ENCODE measurements at regions not wholly inside any gene's neighbourhood (a gene's known extent, or its start where the extent isn't known, plus 50 kb on each side); places are given as distances from the start of the nearest gene placed in this dataset.

- Histone ChIP-seq H3K27me3 (no peaks in the 10 kb centered on the region), H4K20me1 (no peaks in the 10 kb centered on the region), H3K4me2 (no peak overlapping the region), H3K9ac (no peak overlapping the region), H3K4me3 (no peak overlapping the region), H3K4me1 (no peaks in the 10 kb centered on the region), H3K27ac (no peak overlapping the region), H3K9me3 (peaks cover 5% of the 10 kb centered on the region; the same call in 1 of the 2 replicates), H3K36me3 (no peaks in the 10 kb centered on the region)
- TF ChIP-seq Cebpa-rat (IDR thresholded peaks at IDR 0.05): no peak
These were observed 663.5 kb upstream of the SALL1 start for GRCh38 chr16:51814617-51815016.

GRCh38 chr16:51813609-51814008 is 662.5 kb upstream of the SALL1 start:
- Histone ChIP-seq H4K20me1 (no peaks in the 10 kb centered on the region), H3K27me3 (no peaks in the 10 kb centered on the region), H3K36me3 (no peaks in the 10 kb centered on the region), H3K27ac (no peak overlapping the region), H3K9ac (no peak overlapping the region), H3K4me2 (no peak overlapping the region), H3K9me3 (peaks cover 5% of the 10 kb centered on the region; the same call in 1 of the 2 replicates), H3K4me3 (no peak overlapping the region), H3K4me1 (no peaks in the 10 kb centered on the region)
- TF ChIP-seq Cebpa-rat (IDR thresholded peaks at IDR 0.05): no peak

GRCh38 chr16:51812945-51813344 is 661.9 kb upstream of the SALL1 start:
- Histone ChIP-seq H3K27ac (no peak overlapping the region), H3K4me1 (no peaks in the 10 kb centered on the region), H3K27me3 (no peaks in the 10 kb centered on the region), H4K20me1 (no peaks in the 10 kb centered on the region), H3K4me3 (no peak overlapping the region), H3K9ac (no peak overlapping the region), H3K9me3 (peaks cover 12% of the 10 kb centered on the region), H3K36me3 (no peaks in the 10 kb centered on the region), H3K4me2 (no peak overlapping the region)
- no peak for TF ChIP-seq Cebpa-rat (IDR thresholded peaks at IDR 0.05)

- peaks cover 7% of the 10 kb centered on the region for H3K9me3 ChIP-seq
- no peak overlapping the region for H3K4me3 ChIP-seq
- H3K4me1 ChIP-seq: no peaks in the 10 kb centered on the region
- TF ChIP-seq Cebpa-rat (IDR thresholded peaks at IDR 0.05): no peak
- H3K27me3 ChIP-seq: no peaks in the 10 kb centered on the region
- no peak overlapping the region for H3K9ac ChIP-seq
- H3K4me2 ChIP-seq: no peak overlapping the region
- no peak overlapping the region for H3K27ac ChIP-seq
- H4K20me1 ChIP-seq: no peaks in the 10 kb centered on the region
- H3K36me3 ChIP-seq: no peaks in the 10 kb centered on the region
These were observed 656.5 kb upstream of the SALL1 start for GRCh38 chr16:51807551-51807950.

- Histone ChIP-seq H3K4me2 (no peak overlapping the region), H3K9ac (no peak overlapping the region), H3K27me3 (no peaks in the 10 kb centered on the region), H3K4me3 (no peak overlapping the region), H3K27ac (no peak overlapping the region), H3K9me3 (no peaks in the 10 kb centered on the region), H4K20me1 (no peaks in the 10 kb centered on the region), H3K4me1 (no peaks in the 10 kb centered on the region), H3K36me3 (no peaks in the 10 kb centered on the region)
- no peak for TF ChIP-seq Cebpa-rat (IDR thresholded peaks at IDR 0.05)
These were observed 650.6 kb upstream of the SALL1 start for GRCh38 chr16:51801635-51802034.

- TF ChIP-seq Cebpa-rat (IDR thresholded peaks at IDR 0.05): no peak
These were observed 646.7 kb upstream of the SALL1 start for GRCh38 chr16:51797669-51798259.

GRCh38 chr16:51779240-51779639 is 628.2 kb upstream of the SALL1 start:
- H3K36me3 ChIP-seq: no peaks in the 10 kb centered on the region
- no peak overlapping the region for H3K9ac ChIP-seq
- H3K9me3 ChIP-seq: no peaks in the 10 kb centered on the region
- H3K27ac ChIP-seq: no peak overlapping the region
- TF ChIP-seq Cebpa-rat (IDR thresholded peaks at IDR 0.05): no peak
- no peaks in the 10 kb centered on the region for H4K20me1 ChIP-seq
- H3K4me2 ChIP-seq: no peak overlapping the region
- H3K27me3 ChIP-seq: no peaks in the 10 kb centered on the region
- no peak overlapping the region for H3K4me3 ChIP-seq
- no peaks in the 10 kb centered on the region for H3K4me1 ChIP-seq

More at GRCh38 chr16:51797669-51798259, 646.7 kb upstream of the SALL1 start:
- no peak overlapping the region for H3K27ac ChIP-seq
- H3K4me2 ChIP-seq: no peak overlapping the region
- H3K36me3 ChIP-seq: no peaks in the 10 kb centered on the region
- H3K4me1 ChIP-seq: no peaks in the 10 kb centered on the region
- no peaks in the 10 kb centered on the region for H4K20me1 ChIP-seq
- H3K27me3 ChIP-seq: no peaks in the 10 kb centered on the region
- no peak overlapping the region for H3K9ac ChIP-seq
- no peaks in the 10 kb centered on the region for H3K9me3 ChIP-seq
- H3K4me3 ChIP-seq: no peak overlapping the region

GRCh38 chr16:51773071-51773890 is 622.2 kb upstream of the SALL1 start:
- H3K27me3 ChIP-seq: no peaks in the 10 kb centered on the region
- H3K36me3 ChIP-seq: no peaks in the 10 kb centered on the region
- no peak overlapping the region for H3K27ac ChIP-seq
- H3K4me2 ChIP-seq: no peak overlapping the region
- no peak overlapping the region for H3K4me3 ChIP-seq
- H3K4me1 ChIP-seq: no peaks in the 10 kb centered on the region
- no peaks in the 10 kb centered on the region for H3K9me3 ChIP-seq
- H4K20me1 ChIP-seq: no peaks in the 10 kb centered on the region
- H3K9ac ChIP-seq: no peak overlapping the region
- no peak for TF ChIP-seq Cebpa-rat (IDR thresholded peaks at IDR 0.05)

- no peaks in the 10 kb centered on the region for H3K9me3 ChIP-seq
- H4K20me1 ChIP-seq: no peaks in the 10 kb centered on the region
- no peak for TF ChIP-seq Cebpa-rat (IDR thresholded peaks at IDR 0.05)
- peaks cover 11% of the 10 kb centered on the region for H3K4me1 ChIP-seq
- H3K27me3 ChIP-seq: no peaks in the 10 kb centered on the region
- no peak overlapping the region for H3K27ac ChIP-seq
- no peaks in the 10 kb centered on the region for H3K36me3 ChIP-seq
- no peak overlapping the region for H3K4me2 ChIP-seq
- no peak overlapping the region for H3K9ac ChIP-seq
- no peak overlapping the region for H3K4me3 ChIP-seq
These were observed 615.7 kb upstream of the SALL1 start for GRCh38 chr16:51766739-51767138.

- no peak overlapping the region for H3K4me3 ChIP-seq
- H4K20me1 ChIP-seq: no peaks in the 10 kb centered on the region
- no peaks in the 10 kb centered on the region for H3K9me3 ChIP-seq
- H3K27ac ChIP-seq: no peak overlapping the region
- H3K4me2 ChIP-seq: no peak overlapping the region
- H3K9ac ChIP-seq: no peak overlapping the region
- H3K4me1 ChIP-seq: peaks cover 11% of the 10 kb centered on the region
- H3K36me3 ChIP-seq: no peaks in the 10 kb centered on the region
- TF ChIP-seq Cebpa-rat (IDR thresholded peaks at IDR 0.05): no peak
- no peaks in the 10 kb centered on the region for H3K27me3 ChIP-seq
These were observed 612.1 kb upstream of the SALL1 start for GRCh38 chr16:51763072-51763661.
